ENCODE measurements at regions not wholly inside any gene's neighbourhood (a gene's known extent, or its start where the extent isn't known, plus 50 kb on each side); places are given as distances from the start of the nearest gene placed in this dataset.
"Not testable (repeated sequence)": the region's sequence is repeated elsewhere in the genome, so short reads cannot be mapped to it uniquely, and the experiment has no call there.

DNA sequence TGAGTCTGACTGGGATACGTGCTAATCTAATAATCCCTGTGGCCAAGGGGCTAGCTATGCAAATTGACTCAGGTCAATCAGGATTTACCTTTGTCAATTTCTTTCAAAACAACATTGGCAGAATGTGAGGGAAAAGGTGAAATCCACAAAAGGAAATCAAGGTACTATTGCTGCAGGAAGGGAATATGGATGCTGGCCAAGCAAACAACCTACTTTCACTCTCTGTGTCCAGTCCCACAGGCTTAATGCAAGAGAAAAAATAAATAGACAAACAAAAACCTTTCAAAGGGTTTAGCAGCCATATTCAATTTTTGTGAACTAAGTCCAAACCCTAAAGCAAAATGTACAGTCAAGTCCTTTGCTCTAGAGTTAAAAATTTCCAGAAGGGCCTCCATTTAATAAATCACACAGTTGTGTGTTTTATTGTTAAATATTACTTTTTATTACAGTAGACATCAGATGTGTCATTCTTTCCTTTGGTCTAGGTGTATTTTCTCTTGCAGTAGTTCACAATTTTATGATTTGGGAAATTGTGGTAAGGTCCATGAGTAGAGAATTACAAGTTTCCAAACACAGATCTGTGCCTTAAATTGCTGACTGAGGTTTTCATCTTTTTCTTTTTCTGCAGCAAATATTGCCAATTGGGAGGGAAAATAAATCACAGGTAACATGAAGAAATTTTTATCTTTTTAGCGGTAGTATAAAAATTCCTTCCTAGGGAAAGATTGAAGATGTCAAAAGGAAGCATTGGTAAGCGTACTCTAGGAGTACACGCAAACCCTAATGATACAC is 309.1 kb downstream of the DMAC1 start:
- H3K27ac ChIP-seq (ENCODE audit: low read length) = no peak overlapping the region
- WGBS (ENCODE audit: insufficient coverage) = no CpG with 5 or more reads among the region's 4 CpGs
- no peaks in the 10 kb centered on the region for H3K36me3 ChIP-seq (ENCODE audit: control insufficient read depth, insufficient read depth, low read length)
- H3K4me1 ChIP-seq (ENCODE audit: control insufficient read depth, insufficient read depth, low read length) = peaks cover 10% of the 10 kb centered on the region
- no peak overlapping the region for H3K4me3 ChIP-seq (ENCODE audit: low read length)
- DNase-seq = no peak
- H3K9me3 ChIP-seq (replicated peaks; ENCODE audit: control insufficient read depth, low read depth, low read length) = no peaks in the 10 kb centered on the region
- no peaks in the 10 kb centered on the region for H3K27me3 ChIP-seq (ENCODE audit: control insufficient read depth, insufficient read depth, low read length)

DNA sequence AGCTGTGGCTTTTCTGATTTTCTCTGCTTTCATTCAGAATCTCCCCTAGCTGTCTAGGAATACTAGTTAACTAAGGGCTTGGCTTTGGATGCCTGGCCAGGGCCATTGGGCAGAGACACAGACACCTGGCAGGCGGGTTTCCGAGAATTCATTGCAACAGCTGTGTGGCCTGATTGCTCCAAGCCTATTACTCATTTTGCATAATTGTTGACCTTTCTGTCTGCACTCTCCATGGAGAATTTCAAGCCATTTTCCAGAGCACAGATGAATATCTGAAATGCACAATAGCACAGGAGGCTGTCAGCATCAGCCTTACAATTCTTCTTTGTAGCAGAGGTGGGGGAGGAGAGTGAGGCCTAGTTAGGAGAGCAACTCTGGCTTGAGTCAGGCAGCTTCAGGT is 310.5 kb downstream of the DMAC1 start:
- 19% methylated on average over 2 of the region's 2 CpGs for WGBS (ENCODE audit: insufficient coverage)
- H3K27me3 ChIP-seq (ENCODE audit: control insufficient read depth, insufficient read depth, low read length) = no peaks in the 10 kb centered on the region
- H3K4me3 ChIP-seq (ENCODE audit: low read length) = no peak overlapping the region
- DNase-seq = peak; percentile 89
- H3K27ac ChIP-seq (ENCODE audit: low read length) = no peak overlapping the region
- peaks cover 10% of the 10 kb centered on the region for H3K4me1 ChIP-seq (ENCODE audit: control insufficient read depth, insufficient read depth, low read length)
- H3K36me3 ChIP-seq (ENCODE audit: control insufficient read depth, insufficient read depth, low read length) = no peaks in the 10 kb centered on the region
- H3K9me3 ChIP-seq (replicated peaks; ENCODE audit: control insufficient read depth, low read depth, low read length) = no peaks in the 10 kb centered on the region

DNA sequence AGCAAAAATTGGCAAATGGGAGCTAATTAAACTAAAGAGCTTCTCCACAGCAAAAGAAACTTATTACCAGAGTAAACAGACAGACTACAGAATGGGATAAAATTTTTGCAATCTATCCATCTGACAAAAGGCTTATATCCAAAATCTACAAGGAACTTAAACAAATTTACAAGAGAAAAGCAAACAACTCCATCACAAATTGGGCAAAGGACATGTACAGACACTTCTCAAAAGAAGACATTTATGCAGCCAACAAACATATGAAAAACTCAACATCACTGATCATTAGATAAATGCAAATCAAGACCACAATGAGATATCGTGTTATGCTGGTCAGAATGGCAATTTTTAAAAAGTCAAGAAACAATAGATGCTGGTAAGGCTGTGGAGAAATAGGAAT is 315.6 kb downstream of the DMAC1 start:
- not testable (repeated sequence) for H3K27ac ChIP-seq (ENCODE audit: low read length); DNase-seq; H3K4me3 ChIP-seq (ENCODE audit: low read length); H3K4me1 ChIP-seq (ENCODE audit: control insufficient read depth, insufficient read depth, low read length); H3K9me3 ChIP-seq (replicated peaks; ENCODE audit: control insufficient read depth, low read depth, low read length); H3K27me3 ChIP-seq (ENCODE audit: control insufficient read depth, insufficient read depth, low read length); H3K36me3 ChIP-seq (ENCODE audit: control insufficient read depth, insufficient read depth, low read length)
- no CpG with 5 or more reads among the region's 1 CpG for WGBS (ENCODE audit: insufficient coverage)

- no peak for DNase-seq
- Histone ChIP-seq H3K36me3 (ENCODE audit: control insufficient read depth, insufficient read depth, low read length) (no peaks in the 10 kb centered on the region), H3K4me3 (ENCODE audit: low read length) (no peak overlapping the region), H3K4me1 (ENCODE audit: control insufficient read depth, insufficient read depth, low read length) (no peaks in the 10 kb centered on the region), H3K9me3 (replicated peaks; ENCODE audit: control insufficient read depth, low read depth, low read length) (no peaks in the 10 kb centered on the region), H3K27ac (ENCODE audit: low read length) (no peak overlapping the region), H3K27me3 (ENCODE audit: control insufficient read depth, insufficient read depth, low read length) (no peaks in the 10 kb centered on the region)
Measured at GRCh38 chr9:7481570-7481969, 318.0 kb downstream of the DMAC1 start.

- 45% methylated on average over 1 of the region's 4 CpGs for WGBS (ENCODE audit: insufficient coverage)
- no peak overlapping the region for H3K27ac ChIP-seq (ENCODE audit: low read length)
- no peaks in the 10 kb centered on the region for H3K27me3 ChIP-seq (ENCODE audit: control insufficient read depth, insufficient read depth, low read length)
- H3K4me1 ChIP-seq (ENCODE audit: control insufficient read depth, insufficient read depth, low read length) = no peaks in the 10 kb centered on the region
- H3K36me3 ChIP-seq (ENCODE audit: control insufficient read depth, insufficient read depth, low read length) = no peaks in the 10 kb centered on the region
- no peak for DNase-seq
- H3K9me3 ChIP-seq (replicated peaks; ENCODE audit: control insufficient read depth, low read depth, low read length) = no peaks in the 10 kb centered on the region
- H3K4me3 ChIP-seq (ENCODE audit: low read length) = no peak overlapping the region
Measured at GRCh38 chr9:7479300-7479699, 320.3 kb downstream of the DMAC1 start.

DNA sequence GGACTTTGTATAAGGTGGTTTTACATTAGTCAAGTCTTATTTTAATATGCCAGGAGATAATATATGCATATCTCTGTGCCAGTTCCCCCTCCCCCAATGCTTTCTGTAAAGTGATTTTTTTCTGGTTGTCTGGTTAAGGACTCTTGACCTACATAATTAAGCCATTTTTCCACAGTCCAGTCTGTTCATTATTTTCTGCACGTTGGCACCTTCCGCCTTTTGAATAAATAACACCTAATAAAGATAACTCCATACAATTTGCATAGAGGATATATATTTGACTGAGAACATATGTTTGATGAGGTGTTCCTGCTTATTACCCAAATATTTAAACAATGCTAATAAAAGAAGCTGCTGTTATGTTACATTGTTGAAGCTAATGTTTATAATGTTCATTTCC is 320.9 kb downstream of the DMAC1 start:
- H3K36me3 ChIP-seq (ENCODE audit: control insufficient read depth, insufficient read depth, low read length) = no peaks in the 10 kb centered on the region
- no peaks in the 10 kb centered on the region for H3K27me3 ChIP-seq (ENCODE audit: control insufficient read depth, insufficient read depth, low read length)

GRCh38 chr9:7467186-7467585 is 332.4 kb downstream of the DMAC1 start:
- no peak overlapping the region for H3K27ac ChIP-seq (ENCODE audit: low read length)
- 20% methylated on average over 1 of the region's 2 CpGs for WGBS (ENCODE audit: insufficient coverage)

More for the DNA sequence above, 320.9 kb downstream of the DMAC1 start:
- no peak for DNase-seq
- H3K4me1 ChIP-seq (ENCODE audit: control insufficient read depth, insufficient read depth, low read length) = no peaks in the 10 kb centered on the region
- H3K4me3 ChIP-seq (ENCODE audit: low read length) = no peak overlapping the region
- no peak overlapping the region for H3K27ac ChIP-seq (ENCODE audit: low read length)
- no CpG with 5 or more reads among the region's 2 CpGs for WGBS (ENCODE audit: insufficient coverage)
- no peaks in the 10 kb centered on the region for H3K9me3 ChIP-seq (replicated peaks; ENCODE audit: control insufficient read depth, low read depth, low read length)

DNA sequence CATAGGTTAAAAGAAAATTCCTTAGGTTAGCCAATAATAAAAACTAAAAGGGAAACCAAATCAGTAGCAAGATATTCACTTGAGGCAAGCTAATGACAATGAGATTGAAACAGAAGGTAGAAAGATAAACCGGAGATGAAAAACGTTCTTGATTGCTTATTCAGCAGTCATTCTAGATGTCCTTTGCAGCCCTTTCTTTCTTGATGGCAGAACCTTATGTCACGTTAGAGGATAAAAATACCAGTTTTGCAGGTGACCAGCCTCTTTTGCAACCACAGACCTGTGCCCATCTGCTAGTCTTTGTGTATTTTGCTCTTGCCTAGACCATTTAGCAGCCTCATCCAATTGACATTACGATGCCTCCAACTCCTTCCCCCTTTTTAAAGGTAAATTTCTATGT is 337.8 kb downstream of the DMAC1 start:
- 87% methylated on average over 3 of the region's 4 CpGs for WGBS (ENCODE audit: insufficient coverage)
- no peaks in the 10 kb centered on the region for H3K4me1 ChIP-seq (ENCODE audit: control insufficient read depth, insufficient read depth, low read length)
- no peak overlapping the region for H3K27ac ChIP-seq (ENCODE audit: low read length)
- no peak overlapping the region for H3K4me3 ChIP-seq (ENCODE audit: low read length)
- H3K9me3 ChIP-seq (replicated peaks; ENCODE audit: control insufficient read depth, low read depth, low read length) = no peaks in the 10 kb centered on the region
- H3K36me3 ChIP-seq (ENCODE audit: control insufficient read depth, insufficient read depth, low read length) = no peaks in the 10 kb centered on the region
- H3K27me3 ChIP-seq (ENCODE audit: control insufficient read depth, insufficient read depth, low read length) = no peaks in the 10 kb centered on the region
- no peak for DNase-seq

More at GRCh38 chr9:7467186-7467585, 332.4 kb downstream of the DMAC1 start:
- Histone ChIP-seq H3K4me3 (ENCODE audit: low read length) (no peak overlapping the region), H3K36me3 (ENCODE audit: control insufficient read depth, insufficient read depth, low read length) (no peaks in the 10 kb centered on the region), H3K4me1 (ENCODE audit: control insufficient read depth, insufficient read depth, low read length) (no peaks in the 10 kb centered on the region), H3K9me3 (replicated peaks; ENCODE audit: control insufficient read depth, low read depth, low read length) (no peaks in the 10 kb centered on the region), H3K27me3 (ENCODE audit: control insufficient read depth, insufficient read depth, low read length) (no peaks in the 10 kb centered on the region)
- DNase-seq = peak; percentile 31

- Histone ChIP-seq H3K27ac (ENCODE audit: low read length) (no peak overlapping the region), H3K4me1 (ENCODE audit: control insufficient read depth, insufficient read depth, low read length) (no peaks in the 10 kb centered on the region), H3K4me3 (ENCODE audit: low read length) (no peak overlapping the region), H3K9me3 (replicated peaks; ENCODE audit: control insufficient read depth, low read depth, low read length) (no peaks in the 10 kb centered on the region), H3K27me3 (ENCODE audit: control insufficient read depth, insufficient read depth, low read length) (no peaks in the 10 kb centered on the region), H3K36me3 (ENCODE audit: control insufficient read depth, insufficient read depth, low read length) (no peaks in the 10 kb centered on the region)
- WGBS (ENCODE audit: insufficient coverage) = no CpG with 5 or more reads among the region's 1 CpG
- no peak for DNase-seq
Measured at GRCh38 chr9:7456793-7457530, 342.6 kb downstream of the DMAC1 start.

DNA sequence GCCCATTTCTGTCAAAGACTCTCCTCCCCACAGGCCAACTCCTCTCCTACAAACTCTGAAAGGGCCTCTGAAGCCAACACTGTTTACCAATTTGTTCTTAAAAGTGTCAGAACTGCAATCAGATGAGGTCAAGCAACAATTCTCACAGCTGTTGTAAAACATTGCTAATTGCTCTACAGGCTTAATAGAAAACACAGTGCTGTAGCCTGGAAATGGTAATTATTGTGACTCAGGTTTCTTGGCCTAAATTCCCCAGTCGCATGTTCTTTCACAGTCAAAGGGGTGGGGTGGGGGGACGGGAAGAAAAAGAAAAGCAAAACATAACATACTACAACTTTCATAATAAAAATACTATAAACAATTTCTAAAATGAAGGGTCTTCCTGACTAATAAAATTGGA is 343.2 kb downstream of the DMAC1 start:
- Histone ChIP-seq H3K36me3 (ENCODE audit: control insufficient read depth, insufficient read depth, low read length) (no peaks in the 10 kb centered on the region), H3K27ac (ENCODE audit: low read length) (no peak overlapping the region), H3K9me3 (replicated peaks; ENCODE audit: control insufficient read depth, low read depth, low read length) (no peaks in the 10 kb centered on the region), H3K4me3 (ENCODE audit: low read length) (no peak overlapping the region), H3K4me1 (ENCODE audit: control insufficient read depth, insufficient read depth, low read length) (no peaks in the 10 kb centered on the region), H3K27me3 (ENCODE audit: control insufficient read depth, insufficient read depth, low read length) (no peaks in the 10 kb centered on the region)
- no CpG with 5 or more reads among the region's 2 CpGs for WGBS (ENCODE audit: insufficient coverage)
- no peak for DNase-seq
